Naive thymus-derived CD8-positive, alpha-beta T cell (primary cell): ENCODE measurements at regions not wholly inside any gene's neighbourhood (a gene's known extent, or its start where the extent isn't known, plus 50 kb on each side); places are given as distances from the start of the nearest gene placed in this dataset.

ENCODE experiments used
- ATAC-seq, 2 donors: fragments of 150-1000 bp; cut with Tn5 transposase in 1 of 2; sonication (Bioruptor Pico), chemical (Tn5 transposase) in 1 of 2; 1 replicate in 1 of 2; 2 replicates in 1 of 2; pipeline ENCODE4 v1.10.0; 2021; ENCODE audit warnings: mild to moderate bottlenecking in 2 of 2, moderate library complexity in 2 of 2
- POLR2A ChIA-PET: fragments of 350-600 bp; sonication (Branson Sonifier 250); formaldehyde crosslinking; loops from one replicate; lab custom pipeline; 2021; ENCODE audit warnings: antibody characterized with exemption; lab: Charles Lee
- DNase-seq, 10 donors: peaks; one replicate each; pipeline versions ENCODE4 v3.0.0 to v3.0.0-alpha.2; 2020 to 2022
- H3K27ac Mint-ChIP-seq, 10 donors: one replicate each; pipeline ENCODE4 v1.8.0; 2020 to 2022; ENCODE audit warnings: mild to moderate bottlenecking in 10 of 10, mixed read lengths in 10 of 10, moderate library complexity in 4 of 10, inconsistent platforms in 1 of 10
- H3K27me3 Mint-ChIP-seq, 5 donors: one replicate each; pipeline ENCODE4 v1.8.0; 2021 to 2022; ENCODE audit warnings: mixed read lengths in 5 of 5
- H3K36me3 Mint-ChIP-seq, 3 donors: one replicate each; pipeline ENCODE4 v1.8.0; 2020 to 2022; ENCODE audit warnings: mixed read lengths in 3 of 3, mild to moderate bottlenecking in 2 of 3, inconsistent platforms in 1 of 3
- H3K4me1 Mint-ChIP-seq, 4 donors: one replicate each; pipeline ENCODE4 v1.8.0; 2021 to 2022; ENCODE audit warnings: mixed read lengths in 4 of 4
- H3K4me3 Mint-ChIP-seq, 10 donors: one replicate each; pipeline ENCODE4 v1.8.0; 2020 to 2022; ENCODE audit warnings: mild to moderate bottlenecking in 10 of 10, mixed read lengths in 10 of 10, moderate library complexity in 6 of 10, inconsistent platforms in 1 of 10
- H3K9me3 Mint-ChIP-seq, 9 donors: one replicate each; pipeline ENCODE4 v1.8.0; 2020 to 2022; ENCODE audit warnings: mixed read lengths in 9 of 9, mild to moderate bottlenecking in 3 of 9, inconsistent platforms in 1 of 9, moderate library complexity in 1 of 9

DNA sequence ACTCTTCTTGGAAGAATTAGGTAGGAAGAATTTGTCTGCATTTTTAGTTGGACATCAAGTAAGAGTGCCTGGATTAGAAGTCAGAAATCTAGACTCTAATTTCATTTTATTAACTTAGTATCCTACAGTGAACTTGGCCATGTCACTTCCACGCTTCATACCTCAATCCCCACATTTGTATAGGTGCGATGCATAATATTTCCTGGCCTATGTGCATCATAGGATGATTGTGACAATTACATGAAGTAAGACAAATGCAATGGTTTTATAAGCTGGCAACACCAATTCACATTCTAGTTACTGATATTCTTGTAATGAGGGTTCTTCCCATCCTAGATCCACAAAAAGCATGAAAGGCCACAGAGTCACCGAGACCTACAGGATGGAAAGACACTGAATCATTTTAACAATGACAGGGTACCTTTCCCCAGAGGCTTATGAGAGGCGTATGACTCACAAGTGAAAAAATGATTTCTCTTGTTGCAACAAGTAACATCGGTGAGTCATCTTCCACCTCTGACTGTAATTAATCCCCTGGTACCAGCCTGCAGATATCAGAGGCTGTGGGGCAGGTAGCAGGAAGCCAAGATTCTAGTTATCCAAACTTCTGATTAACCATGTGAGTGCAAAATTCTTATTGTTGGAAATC lies 56.0 kb upstream of the OR5AK2 start:
- Mint-ChIP-seq H3K9me3 (peaks cover 4 to 22% (median 7%) of the 10 kb centered on the region in 9 donors), H3K27me3 (peaks cover 0 to 7% (median 2%) of the 10 kb centered on the region in 5 donors), H3K4me1 (no peaks in the 10 kb centered on the region), H3K4me3 (no peak overlapping the region), H3K36me3 (no peaks in the 10 kb centered on the region), H3K27ac (no peak overlapping the region)
- POLR2A ChIA-PET, result no interaction called here
- ATAC-seq (no peak), DNase-seq (no peak)

- Mint-ChIP-seq H3K27me3 (peaks cover 0 to 4% (median 0%) of the 10 kb centered on the region in 5 donors), H3K36me3 (no peaks in the 10 kb centered on the region), H3K9me3 (peaks cover 5 to 23% (median 11%) of the 10 kb centered on the region in 9 donors), H3K4me1 (no peaks in the 10 kb centered on the region), H3K27ac (no peak overlapping the region), H3K4me3 (no peak overlapping the region)
- POLR2A ChIA-PET, result no interaction called here
- DNase-seq, result no peak
- ATAC-seq, result no peak
Measured at GRCh38 chr11:56923116-56923515, 65.6 kb upstream of the OR5AK2 start.

DNA sequence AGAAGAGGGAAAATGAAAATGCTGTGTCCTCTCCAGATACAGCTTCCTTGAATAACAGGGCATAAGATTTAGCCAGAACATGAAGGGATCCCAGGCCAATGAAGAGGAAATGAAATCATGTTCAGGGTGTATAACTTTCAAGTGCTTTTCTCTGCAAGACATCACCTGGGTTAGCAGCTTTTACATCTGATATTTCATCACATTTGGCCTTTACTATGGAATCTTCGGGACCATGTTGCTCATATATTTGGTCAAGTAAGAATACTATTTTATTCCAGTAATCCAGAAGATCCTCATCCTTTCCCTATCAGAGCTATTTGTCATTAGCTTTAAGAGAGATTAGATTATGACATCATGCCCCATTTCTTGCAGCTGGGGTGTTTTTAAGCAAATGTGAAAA lies 66.3 kb upstream of the OR5AK2 start:
- Mint-ChIP-seq H3K36me3 (no peaks in the 10 kb centered on the region), H3K27ac (no peak overlapping the region), H3K9me3 (peaks cover 5 to 23% (median 11%) of the 10 kb centered on the region in 9 donors), H3K27me3 (peaks cover 0 to 8% (median 0%) of the 10 kb centered on the region in 5 donors), H3K4me3 (no peak overlapping the region), H3K4me1 (no peaks in the 10 kb centered on the region)
- ATAC-seq, result no peak
- no peak for DNase-seq
- POLR2A ChIA-PET, result no interaction called here

- Mint-ChIP-seq H3K36me3 (no peaks in the 10 kb centered on the region), H3K9me3 (peaks cover 0 to 20% (median 9%) of the 10 kb centered on the region in 9 donors), H3K27ac (no peak overlapping the region), H3K27me3 (peaks cover 0 to 5% (median 4%) of the 10 kb centered on the region in 5 donors), H3K4me3 (no peak overlapping the region), H3K4me1 (no peaks in the 10 kb centered on the region)
- POLR2A ChIA-PET, result no interaction called here
- ATAC-seq (no peak), DNase-seq (no peak)
Measured at GRCh38 chr11:56917708-56918400, 70.9 kb upstream of the OR5AK2 start.

DNA sequence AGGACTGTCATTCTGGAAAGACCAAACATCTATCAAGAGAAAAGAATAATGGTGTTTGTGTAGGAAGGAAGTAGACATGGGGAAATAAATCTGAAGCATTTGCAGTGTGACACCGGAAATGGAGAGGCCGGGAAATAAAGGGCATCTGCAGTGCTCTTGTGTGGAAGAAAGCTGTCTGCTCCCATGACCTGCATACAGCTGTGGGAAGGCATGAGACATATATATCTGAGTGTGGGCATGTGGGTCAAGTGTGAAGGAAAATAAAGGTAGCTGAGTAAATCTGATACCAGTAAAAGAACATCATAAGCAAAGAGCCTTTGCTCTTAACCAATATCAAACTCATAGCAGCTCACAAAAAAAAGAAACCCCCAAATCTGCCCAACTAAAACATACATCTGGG lies 72.1 kb upstream of the OR5AK2 start:
- H3K9me3 Mint-ChIP-seq, result peaks cover 0 to 20% (median 9%) of the 10 kb centered on the region in 9 donors
- H3K4me1 Mint-ChIP-seq, result no peaks in the 10 kb centered on the region
- H3K36me3 Mint-ChIP-seq, result no peaks in the 10 kb centered on the region
- ATAC-seq, result no peak
- H3K4me3 Mint-ChIP-seq, result no peak overlapping the region
- POLR2A ChIA-PET, result no interaction called here
- DNase-seq, result no peak
- no peak overlapping the region for H3K27ac Mint-ChIP-seq
- H3K27me3 Mint-ChIP-seq, result peaks cover 0 to 5% (median 4%) of the 10 kb centered on the region in 5 donors

DNA sequence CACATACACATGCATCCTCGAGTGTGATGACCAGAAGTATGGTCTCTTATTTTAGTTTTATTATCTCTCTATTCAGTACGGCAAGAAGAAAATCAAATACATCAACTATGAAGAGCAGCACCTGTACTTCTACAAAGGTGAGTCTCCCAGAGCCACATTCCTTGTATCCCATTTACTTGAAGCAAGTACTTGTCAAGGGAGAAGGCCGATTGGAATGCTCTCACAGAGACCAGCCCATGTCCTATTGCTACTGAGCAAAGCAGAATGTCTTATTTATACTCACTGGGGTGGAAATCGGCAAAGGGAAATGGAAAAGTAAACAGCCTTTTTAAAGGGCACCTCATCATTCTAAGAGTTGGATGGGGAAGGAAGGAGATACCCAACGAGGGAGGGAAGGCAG lies 72.6 kb upstream of the OR5AK2 start:
- Mint-ChIP-seq H3K9me3 (peaks cover 0 to 21% (median 8%) of the 10 kb centered on the region in 9 donors), H3K4me3 (no peak overlapping the region), H3K4me1 (no peaks in the 10 kb centered on the region), H3K27ac (no peak overlapping the region), H3K36me3 (no peaks in the 10 kb centered on the region), H3K27me3 (peaks cover 0 to 5% (median 4%) of the 10 kb centered on the region in 5 donors)
- ATAC-seq (no peak), DNase-seq (no peak)
- POLR2A ChIA-PET, result no interaction called here

DNA sequence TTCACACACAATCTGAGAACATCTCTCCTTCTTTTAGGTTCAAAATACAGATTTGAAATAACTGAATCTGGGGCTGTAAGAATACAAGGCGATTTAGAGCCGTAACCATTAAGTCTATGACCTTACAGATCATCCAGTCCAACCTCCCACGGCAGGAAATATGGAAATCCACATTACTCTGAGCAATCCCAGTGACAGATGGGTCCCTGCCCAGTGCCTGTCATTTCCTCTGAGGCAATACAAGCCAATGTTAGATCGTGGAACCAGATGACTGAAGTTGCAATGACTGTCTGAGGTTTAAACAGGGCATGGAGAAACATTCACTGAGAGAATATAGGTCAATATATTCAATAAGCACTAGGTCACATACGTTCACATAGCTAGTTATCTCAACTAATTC lies 77.4 kb upstream of the OR5AK2 start:
- Mint-ChIP-seq H3K27me3 (peaks cover 0 to 5% (median 0%) of the 10 kb centered on the region in 5 donors), H3K4me1 (no peaks in the 10 kb centered on the region), H3K27ac (no peak overlapping the region), H3K4me3 (no peak overlapping the region), H3K36me3 (no peaks in the 10 kb centered on the region), H3K9me3 (peaks cover 0 to 10% (median 3%) of the 10 kb centered on the region in 9 donors)
- ATAC-seq (no peak), DNase-seq (no peak)
- POLR2A ChIA-PET, result no interaction called here

DNA sequence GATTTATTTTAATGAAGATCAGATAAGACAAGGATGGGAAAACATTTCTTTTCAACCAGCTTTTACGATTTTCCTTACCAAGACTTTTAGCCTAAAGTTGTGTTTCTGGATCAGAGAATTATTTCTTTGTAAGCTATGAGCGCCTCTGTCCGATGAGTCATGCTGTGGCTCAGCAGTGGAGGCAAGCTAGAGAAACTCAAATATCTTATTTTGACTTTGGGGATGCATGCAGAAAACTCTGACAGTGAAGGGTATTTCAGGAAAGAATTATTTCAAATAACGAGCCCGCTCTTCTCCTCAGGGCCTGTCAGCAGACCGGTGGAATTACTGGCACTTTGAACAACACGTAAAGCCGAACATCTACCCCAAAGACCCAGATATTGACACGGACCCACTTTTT lies 77.9 kb upstream of the OR5AK2 start:
- peaks cover 0 to 10% (median 2%) of the 10 kb centered on the region in 9 donors for H3K9me3 Mint-ChIP-seq
- H3K27ac Mint-ChIP-seq, result no peak overlapping the region
- DNase-seq, result no peak
- H3K27me3 Mint-ChIP-seq, result peaks cover 0 to 3% (median 0%) of the 10 kb centered on the region in 5 donors
- H3K4me1 Mint-ChIP-seq, result no peaks in the 10 kb centered on the region
- H3K4me3 Mint-ChIP-seq, result no peak overlapping the region
- no peaks in the 10 kb centered on the region for H3K36me3 Mint-ChIP-seq
- no peak for ATAC-seq
- POLR2A ChIA-PET, result no interaction called here

- ATAC-seq (no peak), DNase-seq (no peak)
- H3K4me1 Mint-ChIP-seq, result no peaks in the 10 kb centered on the region
- H3K9me3 Mint-ChIP-seq, result peaks cover 0 to 10% (median 2%) of the 10 kb centered on the region in 9 donors
- H3K27me3 Mint-ChIP-seq, result peaks cover 0 to 2% (median 0%) of the 10 kb centered on the region in 5 donors
- H3K4me3 Mint-ChIP-seq, result no peak overlapping the region
- no peak overlapping the region for H3K27ac Mint-ChIP-seq
- POLR2A ChIA-PET, result no interaction called here
- H3K36me3 Mint-ChIP-seq, result no peaks in the 10 kb centered on the region
Measured at GRCh38 chr11:56910046-56910773, 78.5 kb upstream of the OR5AK2 start.

GRCh38 chr11:56909563-56909962 lies 79.2 kb upstream of the OR5AK2 start:
- peaks cover 0 to 1% (median 0%) of the 10 kb centered on the region in 5 donors for H3K27me3 Mint-ChIP-seq
- peaks cover 0 to 8% (median 2%) of the 10 kb centered on the region in 9 donors for H3K9me3 Mint-ChIP-seq
- no peaks in the 10 kb centered on the region for H3K4me1 Mint-ChIP-seq
- H3K36me3 Mint-ChIP-seq, result no peaks in the 10 kb centered on the region
- POLR2A ChIA-PET, result no interaction called here
- ATAC-seq (no peak), DNase-seq (no peak)
- no peak overlapping the region for H3K4me3 Mint-ChIP-seq
- H3K27ac Mint-ChIP-seq, result no peak overlapping the region

DNA sequence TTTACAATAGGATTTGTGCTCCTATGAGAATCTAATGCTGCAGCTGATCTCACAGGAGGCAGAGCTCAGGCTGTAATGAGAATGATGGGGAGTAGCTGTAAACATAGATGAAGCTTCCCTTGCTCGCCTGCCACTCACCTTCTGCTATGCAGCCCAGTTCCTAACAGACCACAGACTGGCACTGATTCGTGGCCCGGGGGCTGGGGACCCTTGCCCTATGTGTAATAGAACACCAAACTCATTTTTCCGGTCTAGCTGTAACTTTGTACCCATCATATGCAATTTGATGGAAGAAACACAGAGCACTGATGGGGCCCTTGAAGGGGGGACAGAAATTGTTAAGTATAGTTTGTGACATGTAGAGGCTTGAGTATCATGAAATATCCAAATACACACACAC lies 79.6 kb upstream of the OR5AK2 start:
- H3K36me3 Mint-ChIP-seq, result no peaks in the 10 kb centered on the region
- no peak overlapping the region for H3K27ac Mint-ChIP-seq
- no peaks in the 10 kb centered on the region for H3K4me1 Mint-ChIP-seq
- POLR2A ChIA-PET, result no interaction called here
- no peak for DNase-seq
- peaks cover 0 to 8% (median 3%) of the 10 kb centered on the region in 9 donors for H3K9me3 Mint-ChIP-seq
- no peak for ATAC-seq
- peaks cover 0 to 1% (median 0%) of the 10 kb centered on the region in 5 donors for H3K27me3 Mint-ChIP-seq
- no peak overlapping the region for H3K4me3 Mint-ChIP-seq

DNA sequence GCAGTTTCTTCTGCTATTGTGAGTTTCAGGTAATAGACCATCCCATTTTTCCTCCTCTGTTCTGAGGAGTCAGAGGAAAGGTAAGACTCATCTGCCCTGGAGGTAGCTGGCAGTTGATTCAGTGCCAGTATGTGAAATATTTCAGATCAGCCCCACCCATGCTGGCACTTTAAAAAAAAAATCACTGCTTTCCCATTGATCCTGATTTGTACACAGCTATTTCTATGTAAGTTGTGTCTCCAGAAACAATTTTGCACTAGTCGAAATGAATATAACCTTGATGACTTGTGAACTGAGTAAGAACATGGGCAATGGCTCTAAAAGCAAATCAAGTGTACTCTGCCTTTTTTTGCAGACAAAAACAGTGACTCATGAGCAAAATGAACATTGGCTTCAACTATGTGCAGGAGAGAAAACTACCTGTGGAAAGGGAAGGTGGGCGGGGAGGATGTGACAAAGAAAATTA lies 82.0 kb upstream of the OR5AK2 start:
- Mint-ChIP-seq H3K36me3 (no peaks in the 10 kb centered on the region), H3K27me3 (peaks cover 0 to 1% (median 0%) of the 10 kb centered on the region in 5 donors), H3K27ac (no peak overlapping the region), H3K4me1 (no peaks in the 10 kb centered on the region), H3K4me3 (no peak overlapping the region), H3K9me3 (peaks cover 0 to 8% (median 5%) of the 10 kb centered on the region in 9 donors)
- ATAC-seq, result no peak
- DNase-seq, result no peak
- POLR2A ChIA-PET, result no interaction called here

GRCh38 chr11:56905936-56906335 lies 82.8 kb upstream of the OR5AK2 start:
- Mint-ChIP-seq H3K4me1 (no peaks in the 10 kb centered on the region), H3K4me3 (no peak overlapping the region), H3K27me3 (peaks cover 0 to 1% (median 0%) of the 10 kb centered on the region in 5 donors), H3K36me3 (no peaks in the 10 kb centered on the region), H3K9me3 (peaks cover 0 to 8% (median 2%) of the 10 kb centered on the region in 9 donors), H3K27ac (no peak overlapping the region)
- POLR2A ChIA-PET, result no interaction called here
- DNase-seq (no peak), ATAC-seq (no peak)
